ENCODE measurements at regions not wholly inside any gene's neighbourhood (a gene's known extent, or its start where the extent isn't known, plus 50 kb on each side); places are given as distances from the start of the nearest gene placed in this dataset.
"Not testable (repeated sequence)": the region's sequence is repeated elsewhere in the genome, so short reads cannot be mapped to it uniquely, and the experiment has no call there.

GRCh38 chr2:219832904-219833303 is 205.5 kb downstream of the SLC4A3 start:
- DNase-seq (ENCODE audit: low read depth), result no peak

DNA sequence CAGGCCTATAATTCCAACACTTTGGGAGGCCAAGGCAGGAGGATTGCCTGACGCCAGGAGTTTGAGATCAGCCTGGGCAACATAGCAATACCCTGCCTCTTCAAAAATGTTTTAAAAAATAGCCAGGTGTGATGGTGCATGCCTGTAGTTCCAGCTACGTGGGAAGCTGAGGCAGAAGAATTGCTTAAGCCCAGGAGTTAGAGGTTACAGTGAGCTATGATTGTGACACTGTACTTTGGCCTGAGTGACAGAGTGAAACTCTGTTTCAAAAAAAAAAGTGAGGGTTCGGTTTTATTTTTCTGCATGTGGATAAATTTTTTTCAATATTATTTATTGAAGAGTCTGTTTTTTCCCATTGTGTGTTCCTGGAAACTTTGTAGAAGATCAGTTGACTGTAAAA is 208.1 kb downstream of the SLC4A3 start:
- DNase-seq (ENCODE audit: low read depth), result no peak

- DNase-seq (ENCODE audit: low read depth), result no peak
Measured at GRCh38 chr2:219836647-219837177, 209.3 kb downstream of the SLC4A3 start.

- DNase-seq (ENCODE audit: low read depth), result no peak
Measured at GRCh38 chr2:219844401-219845091, 217.1 kb downstream of the SLC4A3 start.

GRCh38 chr2:219848882-219849281 is 221.5 kb downstream of the SLC4A3 start:
- no peak for DNase-seq (ENCODE audit: low read depth)

- no peak for DNase-seq (ENCODE audit: low read depth)
Measured at GRCh38 chr2:219851169-219851568, 223.7 kb downstream of the SLC4A3 start.

GRCh38 chr2:219851801-219852481 is 224.5 kb downstream of the SLC4A3 start:
- no peak for DNase-seq (ENCODE audit: low read depth)

DNA sequence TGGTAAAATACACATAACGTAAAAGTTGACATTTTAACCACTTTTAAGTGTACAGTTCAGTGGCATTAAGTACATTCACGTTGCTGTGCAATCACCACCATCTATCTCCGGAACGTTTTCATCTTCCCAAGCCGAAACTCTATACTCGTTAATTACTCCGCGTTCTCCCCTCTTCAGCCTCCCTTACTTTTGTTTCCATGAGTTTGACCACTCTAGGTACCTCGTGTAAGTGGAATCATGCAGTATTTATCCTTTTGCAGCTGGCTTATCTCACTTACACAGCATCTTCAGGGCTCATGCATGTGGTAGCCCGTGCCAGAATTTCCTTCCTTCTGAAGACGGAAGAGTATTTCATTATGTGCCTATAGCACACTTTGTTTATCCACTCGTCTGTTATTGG is 225.2 kb downstream of the SLC4A3 start:
- DNase-seq (ENCODE audit: low read depth), result no peak

DNA sequence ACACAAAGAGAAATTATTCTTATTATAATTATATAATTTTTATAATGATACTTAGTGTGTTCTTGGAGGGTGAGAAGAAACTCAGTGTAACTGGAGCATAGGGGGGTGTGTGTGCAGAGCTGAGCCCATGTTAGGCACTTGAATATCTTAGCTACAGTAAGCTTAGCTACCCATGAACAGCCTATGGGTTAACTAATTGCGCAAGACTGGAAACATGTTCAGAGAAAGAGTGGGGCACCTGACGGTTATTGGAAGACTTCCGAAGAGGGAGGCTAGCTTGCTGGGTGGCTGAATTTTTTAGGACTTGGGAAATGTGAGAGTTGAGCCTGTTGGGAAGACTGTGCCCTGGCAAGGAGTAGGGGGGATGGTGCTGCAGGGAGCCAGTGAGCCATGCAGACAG is 229.2 kb downstream of the SLC4A3 start:
- no peak for DNase-seq (ENCODE audit: low read depth)

DNA sequence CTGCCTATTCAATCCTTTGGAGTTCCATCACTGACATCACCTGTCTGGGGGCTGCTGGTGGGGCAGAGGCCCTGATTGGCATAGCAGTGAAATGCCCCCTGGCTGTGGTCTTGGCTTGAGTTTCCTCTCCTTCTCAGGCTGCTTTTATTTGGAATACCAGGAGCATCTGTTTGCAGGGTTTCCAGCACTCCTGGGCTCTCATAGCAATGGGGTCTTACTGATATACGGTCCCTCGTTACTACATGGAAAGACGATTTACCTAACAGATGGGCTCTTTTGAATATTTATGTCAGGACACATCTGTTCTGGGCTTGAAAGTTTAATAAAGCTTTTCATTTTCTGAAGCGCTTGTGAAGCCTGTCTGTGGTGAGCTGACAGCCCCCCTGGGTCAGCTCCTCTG is 230.3 kb downstream of the SLC4A3 start:
- DNase-seq (ENCODE audit: low read depth), result no peak

GRCh38 chr2:219861307-219861706 is 233.9 kb downstream of the SLC4A3 start:
- DNase-seq (ENCODE audit: low read depth), result no peak

- DNase-seq (ENCODE audit: low read depth), result no peak
Measured at GRCh38 chr2:219864154-219864553, 236.7 kb downstream of the SLC4A3 start.

DNA sequence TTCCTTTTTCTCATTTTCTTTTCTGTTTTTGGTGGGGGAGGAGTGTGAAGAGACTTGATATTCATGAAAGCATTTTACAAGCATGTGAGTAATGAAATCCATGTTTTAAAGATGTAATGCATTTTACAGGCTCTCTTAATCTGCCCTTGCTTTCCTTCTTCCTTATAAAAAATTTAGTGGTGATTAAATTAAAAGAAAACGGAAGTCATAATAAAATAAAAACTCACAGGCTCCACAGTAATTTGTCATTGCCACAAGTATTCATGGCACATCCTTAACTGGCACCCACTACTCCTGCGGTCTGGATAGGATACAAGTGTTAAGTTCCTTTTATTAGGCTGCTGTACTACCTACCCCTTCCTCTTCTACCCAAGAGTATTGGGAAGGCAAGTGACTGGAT is 241.2 kb downstream of the SLC4A3 start:
- DNase-seq (ENCODE audit: low read depth), result no peak

DNA sequence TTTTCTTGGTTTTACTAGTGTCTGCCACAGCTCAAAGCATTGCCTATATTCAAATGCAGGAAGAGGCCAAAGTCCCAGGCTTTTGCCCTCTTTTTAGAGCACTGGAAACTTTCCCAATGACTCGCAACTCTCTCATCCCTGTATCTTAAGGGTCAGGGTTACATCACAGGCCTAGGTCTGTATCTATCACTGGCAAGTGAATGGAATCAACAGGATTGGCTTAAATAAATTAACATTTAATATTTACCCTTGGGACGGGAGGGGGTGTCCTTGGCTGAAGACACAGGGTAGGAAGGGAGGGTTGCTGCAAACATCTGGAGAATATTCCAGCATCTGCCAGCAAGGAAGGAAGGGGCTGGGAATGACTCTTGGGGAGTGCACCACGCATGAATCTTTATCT is 242.6 kb downstream of the SLC4A3 start:
- no peak for DNase-seq (ENCODE audit: low read depth)

GRCh38 chr2:219871351-219871750 is 243.9 kb downstream of the SLC4A3 start:
- DNase-seq (ENCODE audit: low read depth), result no peak

GRCh38 chr2:219875036-219875435 is 247.6 kb downstream of the SLC4A3 start:
- no peak for DNase-seq (ENCODE audit: low read depth)

DNA sequence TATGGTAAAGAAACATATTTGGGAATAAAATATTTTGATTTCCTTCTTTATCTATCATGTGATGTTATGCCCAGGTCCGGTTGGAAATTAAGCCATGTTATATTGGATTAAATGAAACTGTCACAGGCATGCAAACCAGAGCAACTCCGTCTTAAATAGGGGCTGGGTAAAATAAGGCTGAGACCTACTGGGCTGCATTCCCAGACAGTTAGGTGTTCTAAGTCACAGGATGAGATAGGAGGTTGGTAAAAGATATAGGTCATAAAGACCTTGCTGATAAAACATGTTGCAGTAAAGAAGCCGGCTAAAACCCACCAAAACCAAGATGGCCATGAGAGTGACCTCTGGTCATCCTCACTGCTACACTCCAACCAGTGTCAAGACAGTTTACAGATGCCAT is 248.6 kb downstream of the SLC4A3 start:
- DNase-seq (ENCODE audit: low read depth), result not testable (repeated sequence)

GRCh38 chr2:219876931-219877330 is 249.5 kb downstream of the SLC4A3 start:
- no peak for DNase-seq (ENCODE audit: low read depth)

DNA sequence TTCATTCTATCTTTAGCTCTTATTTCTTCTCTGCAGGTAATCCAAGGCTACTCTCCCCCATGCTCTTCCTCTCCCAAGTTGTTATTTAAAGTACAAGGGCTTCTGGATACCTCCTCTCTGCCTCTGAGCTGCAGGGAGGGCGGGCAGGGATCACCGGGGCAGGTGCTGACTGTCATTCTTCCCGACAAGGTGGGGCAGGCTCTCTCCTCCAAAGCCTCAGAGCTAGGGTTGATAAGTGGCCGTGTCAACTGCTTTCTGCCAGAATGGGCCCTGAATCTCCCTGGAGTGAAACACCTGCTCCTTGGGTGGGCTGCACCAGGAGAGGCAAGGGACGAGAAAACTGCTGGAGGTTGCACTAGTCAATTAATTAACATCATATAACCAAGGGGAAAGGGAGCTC is 250.3 kb downstream of the SLC4A3 start:
- no peak for DNase-seq (ENCODE audit: low read depth)

DNA sequence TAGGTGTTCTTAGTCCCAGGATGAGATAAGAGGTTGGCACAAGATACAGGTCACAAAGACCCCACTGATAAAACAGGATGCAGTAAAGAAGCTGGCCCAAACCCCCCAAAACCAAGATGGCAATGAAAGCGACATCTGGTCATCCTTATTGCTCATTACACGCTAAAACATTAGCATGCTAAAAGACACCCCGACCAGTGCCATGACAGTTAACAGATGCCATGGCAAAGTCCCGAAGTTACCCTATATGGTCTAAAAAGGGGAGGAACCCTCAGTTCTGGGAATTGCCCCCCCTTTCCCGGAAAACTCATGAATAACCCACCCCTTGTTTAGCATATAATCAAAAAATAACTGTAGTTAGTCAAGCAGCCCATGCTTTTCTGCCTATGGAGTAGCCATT is 251.1 kb downstream of the SLC4A3 start:
- DNase-seq (ENCODE audit: low read depth), result no peak

DNA sequence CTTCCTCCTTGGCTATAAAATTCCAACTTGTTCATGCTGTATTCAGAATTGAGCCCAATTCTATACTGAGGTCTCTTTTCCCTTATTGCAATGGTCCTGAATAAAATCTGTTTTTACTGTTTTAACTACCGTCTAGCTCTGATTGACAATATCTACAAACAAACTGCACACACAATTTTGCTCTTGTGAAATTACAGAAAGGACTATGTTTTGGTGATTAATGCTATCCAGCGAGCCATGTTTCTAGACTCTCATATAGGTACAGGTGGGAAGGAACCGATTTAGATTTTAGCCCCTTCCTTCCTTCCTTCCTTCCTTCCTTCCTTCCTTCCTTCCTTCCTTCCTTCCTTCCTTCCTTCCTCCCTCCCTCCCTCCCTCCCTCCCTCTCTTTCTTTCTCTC is 254.4 kb downstream of the SLC4A3 start:
- DNase-seq (ENCODE audit: low read depth), result no peak

GRCh38 chr2:219886615-219887014 is 259.2 kb downstream of the SLC4A3 start:
- DNase-seq (ENCODE audit: low read depth), result no peak

GRCh38 chr2:219887870-219888269 is 260.4 kb downstream of the SLC4A3 start:
- no peak for DNase-seq (ENCODE audit: low read depth)

- no peak for DNase-seq (ENCODE audit: low read depth)
Measured at GRCh38 chr2:219893541-219893940, 266.1 kb downstream of the SLC4A3 start.

All from non-pigmented ciliary epithelial cell (primary cell).